Large intestine (tissue), 3 donors: ENCODE measurements at regions not wholly inside any gene's neighbourhood (a gene's known extent, or its start where the extent isn't known, plus 50 kb on each side); places are given as distances from the start of the nearest gene placed in this dataset.
A peak's percentile ranks its signal among the peaks of the same experiment; 100 is the strongest.

Experiments used
- DNase-seq, 2 donors: peaks; one replicate each; pipeline versions ENCODE4 v3.0.0 to v3.0.0-alpha.2; 2013
- H3K27ac ChIP-seq: one replicate; pipeline ENCODE4 v1.5.1; 2013; ENCODE audit warnings: low read length
- H3K27me3 ChIP-seq: 2 replicates; pipeline ENCODE4 v1.6.1; 2013; ENCODE audit warnings: low read length; ENCODE audit not compliant: control insufficient read depth, insufficient read depth
- H3K36me3 ChIP-seq: 2 replicates; pipeline ENCODE4 v1.6.1; 2013; ENCODE audit warnings: low read length; ENCODE audit not compliant: control insufficient read depth, insufficient read depth
- H3K4me1 ChIP-seq: one replicate; pipeline ENCODE4 v1.6.1; 2013; ENCODE audit warnings: low read length; ENCODE audit not compliant: control insufficient read depth, insufficient read depth
- H3K4me3 ChIP-seq: one replicate; pipeline ENCODE4 v1.5.1; 2013; ENCODE audit warnings: low read length
- H3K9me3 ChIP-seq: one replicate; pipeline ENCODE4 v1.6.1; 2013; ENCODE audit warnings: mild to moderate bottlenecking, low read depth, low read length, moderate library complexity; ENCODE audit not compliant: control insufficient read depth
- WGBS: methylation state at CpG from one replicate; pipeline ENCODE4 v1.1.5; 2013; ENCODE audit warnings: low lambda C conversion rate; ENCODE audit not compliant: insufficient coverage; 5-methylcytosine and 5-hydroxymethylcytosine counted together

- H3K36me3 ChIP-seq = no peaks in the 10 kb centered on the region
- WGBS = 67% methylated on average over 1 of the region's 1 CpG
- no peak for DNase-seq
- no peaks in the 10 kb centered on the region for H3K27me3 ChIP-seq
- no peak overlapping the region for H3K27ac ChIP-seq
- H3K4me1 ChIP-seq = no peaks in the 10 kb centered on the region
- no peak overlapping the region for H3K4me3 ChIP-seq
- no peaks in the 10 kb centered on the region for H3K9me3 ChIP-seq
Observed at GRCh38 chr17:13128676-13129075, 110.8 kb upstream of the ELAC2 start.

- Histone ChIP-seq H3K4me1 (no peaks in the 10 kb centered on the region), H3K9me3 (no peaks in the 10 kb centered on the region), H3K4me3 (no peak overlapping the region), H3K27me3 (no peaks in the 10 kb centered on the region), H3K36me3 (no peaks in the 10 kb centered on the region), H3K27ac (no peak overlapping the region)
- DNase-seq = no peak
- no CpG with 5 or more reads among the region's 8 CpGs for WGBS
Observed at GRCh38 chr17:13127921-13128602, 110.2 kb upstream of the ELAC2 start.

GRCh38 chr17:13120864-13121263 is 103.0 kb upstream of the ELAC2 start:
- no peaks in the 10 kb centered on the region for H3K36me3 ChIP-seq
- DNase-seq = no peak
- no peak overlapping the region for H3K27ac ChIP-seq
- no peaks in the 10 kb centered on the region for H3K4me1 ChIP-seq
- no peaks in the 10 kb centered on the region for H3K9me3 ChIP-seq
- WGBS = 86% methylated on average over 1 of the region's 7 CpGs
- no peaks in the 10 kb centered on the region for H3K27me3 ChIP-seq
- H3K4me3 ChIP-seq = no peak overlapping the region

GRCh38 chr17:13118311-13118710 is 100.5 kb upstream of the ELAC2 start:
- no peaks in the 10 kb centered on the region for H3K9me3 ChIP-seq
- H3K36me3 ChIP-seq = no peaks in the 10 kb centered on the region
- no peaks in the 10 kb centered on the region for H3K27me3 ChIP-seq
- H3K4me3 ChIP-seq = no peak overlapping the region
- no peak overlapping the region for H3K27ac ChIP-seq
- H3K4me1 ChIP-seq = no peaks in the 10 kb centered on the region
- DNase-seq = no peak

- no peak overlapping the region for H3K27ac ChIP-seq
- H3K27me3 ChIP-seq = no peaks in the 10 kb centered on the region
- no peak overlapping the region for H3K4me3 ChIP-seq
- H3K36me3 ChIP-seq = no peaks in the 10 kb centered on the region
- H3K9me3 ChIP-seq = no peaks in the 10 kb centered on the region
- DNase-seq = no peak
- H3K4me1 ChIP-seq = no peaks in the 10 kb centered on the region
Observed at GRCh38 chr17:13117616-13118015, 99.8 kb upstream of the ELAC2 start.

DNA sequence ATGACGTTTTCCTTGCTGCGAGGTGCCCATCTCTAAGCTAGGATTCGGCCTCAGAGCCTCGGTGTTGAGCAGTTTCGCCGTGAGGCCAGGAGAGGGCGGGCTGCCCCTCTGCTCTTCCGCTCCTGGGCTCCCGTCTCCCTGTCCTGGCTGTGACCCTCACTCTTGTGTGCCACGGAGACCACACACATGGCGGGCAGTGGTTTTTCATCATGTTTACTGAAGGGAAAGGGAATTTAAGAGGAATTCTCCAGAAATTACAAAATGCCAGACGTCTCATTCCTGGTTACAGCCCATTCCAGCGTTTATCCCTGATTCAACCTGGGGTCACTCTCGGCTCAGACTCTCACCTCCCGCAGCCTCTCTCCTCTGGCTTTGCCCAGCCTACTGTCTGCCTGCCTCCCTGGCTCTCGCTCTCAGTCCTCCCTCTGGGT is 96.8 kb upstream of the ELAC2 start:
- Histone ChIP-seq H3K4me1 (no peaks in the 10 kb centered on the region), H3K36me3 (no peaks in the 10 kb centered on the region), H3K4me3 (no peak overlapping the region), H3K27me3 (no peaks in the 10 kb centered on the region), H3K27ac (no peak overlapping the region), H3K9me3 (no peaks in the 10 kb centered on the region)
- 36% methylated on average over 4 of the region's 16 CpGs for WGBS
- DNase-seq = peak in 1 of 2 donors; percentile 13

GRCh38 chr17:13113821-13114525 is 96.1 kb upstream of the ELAC2 start:
- Histone ChIP-seq H3K4me1 (no peaks in the 10 kb centered on the region), H3K27ac (no peak overlapping the region), H3K36me3 (no peaks in the 10 kb centered on the region), H3K27me3 (no peaks in the 10 kb centered on the region), H3K4me3 (no peak overlapping the region), H3K9me3 (no peaks in the 10 kb centered on the region)
- no peak for DNase-seq
- WGBS = no CpG with 5 or more reads among the region's 16 CpGs

- 100% methylated on average over 1 of the region's 12 CpGs for WGBS
- no peak for DNase-seq
- Histone ChIP-seq H3K4me1 (no peaks in the 10 kb centered on the region), H3K4me3 (no peak overlapping the region), H3K27me3 (no peaks in the 10 kb centered on the region), H3K36me3 (no peaks in the 10 kb centered on the region), H3K9me3 (no peaks in the 10 kb centered on the region), H3K27ac (no peak overlapping the region)
Observed at GRCh38 chr17:13107676-13108235, 89.9 kb upstream of the ELAC2 start.

DNA sequence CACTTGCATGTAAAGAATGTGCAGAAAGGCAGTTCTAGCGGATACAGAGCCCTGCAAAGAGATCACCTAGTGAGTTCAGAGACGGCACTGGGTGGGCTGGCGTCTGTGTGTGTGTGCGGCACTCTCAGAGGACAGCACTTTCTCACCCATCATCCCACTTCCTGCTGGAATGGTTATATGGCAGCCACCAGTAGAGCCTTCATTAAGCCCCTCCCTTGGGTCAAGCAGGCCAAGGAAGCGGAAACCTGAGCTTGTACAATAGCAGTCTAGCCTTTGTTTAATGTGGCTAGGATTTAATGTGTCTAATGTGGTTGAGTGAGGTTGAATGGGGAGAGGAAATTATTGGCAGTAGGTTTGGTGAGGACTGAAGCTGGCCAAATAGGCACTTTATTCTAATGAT is 88.3 kb upstream of the ELAC2 start:
- no CpG with 5 or more reads among the region's 5 CpGs for WGBS
- no peak for DNase-seq
- no peak overlapping the region for H3K4me3 ChIP-seq

DNA sequence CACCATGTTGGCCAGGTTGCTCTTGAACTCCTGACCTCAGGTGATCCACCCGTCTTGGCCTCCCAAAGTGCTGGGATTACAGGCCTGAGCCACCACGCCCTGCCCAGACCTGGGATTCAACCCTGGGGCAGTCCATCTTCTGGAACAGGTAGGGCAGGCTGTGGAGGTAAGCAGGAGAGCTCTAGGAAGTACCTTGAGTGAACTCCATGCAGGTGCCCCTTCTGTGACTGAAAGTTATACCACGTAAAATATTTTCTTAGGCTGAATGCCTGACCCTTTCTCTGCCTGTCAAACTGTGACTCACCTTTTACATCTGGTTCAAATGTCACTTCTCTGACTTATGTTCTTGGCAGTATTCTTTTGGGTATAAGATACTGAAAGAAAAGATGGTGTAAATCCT is 86.7 kb upstream of the ELAC2 start:
- H3K36me3 ChIP-seq = no peaks in the 10 kb centered on the region
- no peak overlapping the region for H3K4me3 ChIP-seq
- WGBS = 100% methylated on average over 1 of the region's 3 CpGs
- H3K27ac ChIP-seq = no peak overlapping the region
- DNase-seq = no peak
- H3K9me3 ChIP-seq = no peaks in the 10 kb centered on the region
- no peaks in the 10 kb centered on the region for H3K4me1 ChIP-seq
- no peaks in the 10 kb centered on the region for H3K27me3 ChIP-seq

More for the DNA sequence above, 88.3 kb upstream of the ELAC2 start:
- no peaks in the 10 kb centered on the region for H3K36me3 ChIP-seq
- H3K9me3 ChIP-seq = no peaks in the 10 kb centered on the region
- no peak overlapping the region for H3K27ac ChIP-seq
- H3K4me1 ChIP-seq = no peaks in the 10 kb centered on the region
- H3K27me3 ChIP-seq = no peaks in the 10 kb centered on the region

DNA sequence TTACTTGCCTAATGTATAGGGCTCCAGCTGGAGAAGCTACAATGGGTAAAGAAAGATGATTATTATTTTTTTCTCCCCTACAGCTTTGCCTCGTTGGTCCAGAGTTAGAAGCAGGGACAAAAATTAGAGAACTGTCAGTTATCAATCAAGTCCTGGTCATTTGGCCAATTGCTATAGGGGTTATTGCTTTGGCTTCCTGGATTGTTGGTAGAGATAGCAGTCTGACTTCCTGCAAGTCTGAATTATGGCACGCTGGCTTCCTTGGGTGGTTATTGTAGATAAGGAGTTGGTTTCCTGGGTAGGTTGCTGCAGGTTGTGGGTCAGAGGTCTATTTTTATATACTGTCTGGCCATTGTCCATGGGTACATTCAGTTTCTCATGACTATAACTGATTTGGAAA is 84.7 kb upstream of the ELAC2 start:
- Histone ChIP-seq H3K9me3 (no peaks in the 10 kb centered on the region), H3K27me3 (no peaks in the 10 kb centered on the region), H3K36me3 (no peaks in the 10 kb centered on the region), H3K4me1 (no peaks in the 10 kb centered on the region), H3K27ac (no peak overlapping the region), H3K4me3 (no peak overlapping the region)
- DNase-seq = no peak
- no CpG with 5 or more reads among the region's 2 CpGs for WGBS
